ENCODE measurements at regions not wholly inside any gene's neighbourhood (a gene's known extent, or its start where the extent isn't known, plus 50 kb on each side); places are given as distances from the start of the nearest gene placed in this dataset.

DNA sequence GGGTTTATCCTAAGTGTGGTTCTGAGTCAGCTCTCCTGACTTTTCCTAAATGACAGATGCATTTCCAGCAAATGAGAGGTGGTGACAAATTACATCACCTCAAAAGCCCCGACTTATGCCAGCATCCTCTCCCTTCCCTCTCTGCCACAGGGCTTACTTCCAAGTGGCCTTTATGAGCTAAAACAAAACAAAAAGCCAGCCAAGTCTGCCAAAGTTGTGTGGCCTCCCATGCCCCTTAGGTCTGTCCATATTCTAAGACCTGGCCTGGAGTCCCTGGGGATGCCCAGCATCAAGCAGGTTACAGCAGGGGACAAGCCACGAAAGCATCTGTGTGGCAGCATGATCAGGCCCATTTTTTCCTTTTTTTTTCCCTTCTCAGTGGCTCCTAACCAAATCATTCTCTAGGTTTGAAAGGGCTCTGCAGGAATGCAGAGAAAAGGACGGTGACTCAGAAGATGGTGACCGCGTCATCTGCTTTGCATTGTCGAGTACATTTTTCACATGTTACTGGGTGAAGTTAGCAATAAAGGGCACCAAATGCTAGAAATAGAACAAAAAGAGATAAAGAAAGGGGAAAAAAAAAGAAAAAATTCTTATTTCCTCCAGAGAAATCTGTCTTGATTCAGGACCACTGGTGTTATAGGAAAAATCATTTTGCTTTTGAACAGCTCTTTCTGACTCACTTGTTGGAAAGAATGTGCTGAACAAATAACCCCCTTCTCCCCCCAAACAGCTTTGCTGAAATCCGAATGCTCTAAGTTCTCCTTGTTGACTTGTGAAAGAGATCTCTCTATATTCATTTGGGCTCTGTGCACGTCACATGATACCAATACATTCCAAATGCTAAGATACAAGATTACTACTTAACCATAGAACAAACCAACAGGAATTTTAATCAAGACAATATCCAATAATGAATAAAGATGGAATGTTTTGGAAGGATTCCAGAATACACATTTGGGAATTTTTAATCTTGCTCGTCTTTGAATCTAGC lies 178.7 kb downstream of the EN1 start:
- no peak overlapping the region for H3K4me3 ChIP-seq (ENCODE audit: low read depth, low read length)

DNA sequence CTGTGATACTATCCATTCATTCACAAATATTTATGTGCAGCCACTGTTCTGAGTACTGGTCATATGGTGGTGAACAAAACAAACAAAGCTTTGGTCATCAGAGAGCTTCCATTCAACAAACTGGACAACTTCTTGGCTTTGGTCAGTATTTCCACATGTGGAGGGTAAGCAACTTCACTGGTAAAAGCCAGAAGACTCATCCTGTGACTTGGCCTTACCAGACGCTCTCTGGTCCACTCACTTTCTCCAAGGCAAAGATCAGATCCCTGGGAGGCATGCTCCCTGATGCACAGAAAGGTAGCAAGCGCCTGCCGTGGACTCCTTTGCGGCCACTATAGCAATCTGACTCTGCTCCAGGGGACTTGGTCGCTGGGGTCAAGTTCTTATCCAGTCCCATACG lies 179.5 kb downstream of the EN1 start:
- H3K4me3 ChIP-seq (ENCODE audit: low read depth, low read length), result no peak overlapping the region

DNA sequence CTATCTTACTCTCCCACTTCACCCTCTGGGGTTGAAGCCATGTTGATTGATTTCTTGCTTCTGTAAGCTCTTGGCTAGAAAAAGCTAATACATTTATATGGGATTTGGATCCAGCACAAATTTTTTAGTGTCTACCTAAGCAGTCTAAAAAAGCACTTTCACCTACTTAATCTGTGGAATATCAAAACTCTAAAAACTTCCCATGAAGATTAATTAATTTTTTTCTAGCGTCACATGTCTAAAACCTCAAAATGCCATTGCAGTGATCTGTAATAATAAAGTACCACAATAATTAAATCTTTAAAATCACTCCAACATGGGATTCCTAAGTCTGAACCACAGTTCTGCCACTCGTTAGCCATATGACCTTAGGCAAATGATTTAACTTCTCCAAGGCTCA lies 180.1 kb downstream of the EN1 start:
- no peak overlapping the region for H3K4me3 ChIP-seq (ENCODE audit: low read depth, low read length)

DNA sequence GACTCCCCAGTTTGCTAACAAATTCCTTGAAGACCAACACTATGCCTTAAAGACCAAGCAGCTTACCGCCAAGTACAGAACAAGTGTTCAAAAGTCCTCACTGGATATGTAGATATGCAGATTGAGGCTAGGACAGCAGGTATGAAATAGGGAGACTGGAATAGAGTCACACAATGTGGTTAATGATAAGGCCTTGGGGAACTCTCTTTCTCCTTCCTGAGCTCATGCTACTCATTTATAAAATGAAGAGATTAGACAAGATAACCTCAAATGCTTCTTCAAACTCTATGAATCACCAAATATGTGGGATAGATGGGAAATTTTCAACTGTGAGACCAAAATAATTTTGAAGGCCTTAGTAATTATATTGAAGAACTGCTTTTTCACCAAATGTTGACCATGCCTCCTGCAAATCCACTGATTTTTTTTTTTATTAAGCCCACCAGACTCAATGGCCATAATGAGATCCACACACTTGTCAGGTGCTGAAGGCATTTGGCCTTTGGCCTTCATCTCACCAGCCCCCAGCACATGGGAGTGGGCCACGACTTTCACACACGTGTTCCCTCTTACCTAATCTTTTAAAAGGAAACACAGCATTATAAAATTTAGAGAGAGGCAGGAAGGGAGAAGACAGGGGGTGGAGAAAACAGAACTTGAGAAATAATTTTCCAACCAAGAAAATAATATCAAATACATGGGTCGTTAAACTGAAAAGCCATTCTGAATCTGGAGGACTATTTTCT lies 181.5 kb downstream of the EN1 start:
- no peak overlapping the region for H3K4me3 ChIP-seq (ENCODE audit: low read depth, low read length)

DNA sequence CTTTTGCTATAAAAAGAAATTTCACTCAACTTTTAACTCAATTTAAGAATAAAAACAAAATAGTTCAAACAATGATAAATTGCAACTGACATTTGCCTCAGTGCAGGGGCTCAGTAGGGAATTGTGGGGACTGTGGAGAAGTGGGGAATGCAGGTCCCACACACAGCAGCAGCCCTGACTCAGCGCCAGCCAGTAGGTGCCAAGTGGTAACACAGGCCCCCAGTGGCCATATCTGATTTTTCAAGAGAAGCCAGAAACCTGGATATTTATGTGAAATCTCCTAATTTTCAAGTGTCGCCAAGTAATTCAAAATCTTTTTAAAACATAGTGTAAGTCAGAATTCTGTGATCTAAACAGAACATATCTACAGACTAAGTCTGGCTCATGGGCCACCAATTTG lies 186.3 kb downstream of the EN1 start:
- no peak overlapping the region for H3K4me3 ChIP-seq (ENCODE audit: low read depth, low read length)

DNA sequence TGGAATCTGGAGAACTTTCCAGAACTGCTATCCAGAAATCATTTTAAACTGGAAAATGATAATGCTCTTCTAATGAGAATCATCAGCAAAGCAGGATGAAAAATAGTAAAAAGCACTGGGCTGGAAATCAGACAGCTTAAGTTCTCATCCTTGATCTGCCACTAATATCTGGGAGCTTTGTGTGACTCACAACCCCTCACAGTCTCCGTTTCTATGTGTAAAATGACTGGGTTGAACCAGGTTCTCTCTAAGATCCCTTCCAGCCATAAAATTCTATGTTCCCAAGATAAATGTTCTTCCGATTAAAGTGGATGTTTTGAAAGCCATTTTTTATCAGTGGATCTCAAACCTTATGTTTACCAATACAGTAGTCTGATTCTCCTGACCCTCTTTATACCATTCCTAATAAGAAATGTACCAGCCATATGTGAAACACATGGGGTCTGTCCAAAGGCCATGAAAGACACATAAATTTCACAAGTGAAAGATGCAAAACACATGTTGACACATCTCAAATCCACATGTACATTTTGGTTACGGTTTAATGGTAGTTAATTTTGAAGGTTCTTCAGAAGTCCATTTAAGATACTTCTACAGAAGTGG lies 188.8 kb downstream of the EN1 start:
- no peak overlapping the region for H3K4me3 ChIP-seq (ENCODE audit: low read depth, low read length)

DNA sequence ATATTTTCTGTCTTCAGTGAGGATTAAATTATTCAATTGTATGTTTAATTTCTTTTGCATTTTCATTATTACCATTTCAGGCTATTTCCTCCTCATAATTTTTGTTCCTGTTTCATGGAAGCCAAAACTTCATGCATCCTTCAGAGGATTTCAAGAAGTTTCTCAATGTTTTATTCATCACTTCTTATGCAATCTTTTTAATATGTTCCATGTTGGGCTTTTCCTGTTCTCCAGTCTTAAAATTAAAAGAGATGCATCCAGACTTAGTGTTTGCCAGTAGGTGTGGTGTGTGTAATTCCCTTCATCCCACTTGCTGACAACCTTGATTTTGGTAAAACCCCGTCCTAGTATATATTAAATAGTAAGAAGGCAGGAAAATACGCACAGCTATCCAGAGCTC lies 190.0 kb downstream of the EN1 start:
- H3K4me3 ChIP-seq (ENCODE audit: low read depth, low read length), result no peak overlapping the region

DNA sequence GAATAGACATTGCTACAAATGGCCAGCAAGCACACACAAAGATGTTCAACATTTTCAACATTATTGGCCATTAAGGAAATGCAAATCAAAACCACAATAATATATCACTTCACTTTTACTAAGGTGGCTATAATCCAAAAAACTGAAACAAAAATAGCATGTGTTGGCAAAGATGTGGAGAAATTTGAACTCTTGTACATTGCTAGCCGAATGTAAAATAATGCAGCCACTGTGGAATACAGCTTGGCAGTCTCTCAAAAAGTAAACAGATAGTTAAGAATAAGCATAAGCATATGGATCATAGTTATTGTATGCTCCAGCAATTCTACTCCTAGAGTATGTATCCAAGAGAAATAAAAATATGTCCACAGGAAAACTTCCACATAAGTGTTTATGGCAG lies 192.5 kb downstream of the EN1 start:
- H3K4me3 ChIP-seq (ENCODE audit: low read depth, low read length), result no peak overlapping the region

DNA sequence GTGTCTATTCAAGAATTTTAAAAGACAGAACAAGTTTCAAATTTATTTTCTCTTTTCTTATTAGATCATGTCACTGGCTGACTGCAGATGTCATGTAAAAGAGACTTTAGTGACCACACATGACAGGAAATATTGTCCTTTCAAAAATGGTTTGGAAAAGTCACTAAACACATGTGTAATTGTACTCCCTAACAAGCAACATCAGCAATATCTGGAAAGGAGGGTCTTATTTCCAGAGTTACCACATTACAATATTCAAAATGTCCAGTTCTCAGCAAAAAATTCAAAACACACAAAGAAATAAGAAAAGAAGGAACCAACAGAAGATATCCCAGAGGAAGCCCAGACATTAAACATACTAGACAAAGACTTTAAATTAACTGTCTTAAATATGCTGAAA lies 197.1 kb downstream of the EN1 start:
- H3K4me3 ChIP-seq (ENCODE audit: low read depth, low read length), result no peak overlapping the region

DNA sequence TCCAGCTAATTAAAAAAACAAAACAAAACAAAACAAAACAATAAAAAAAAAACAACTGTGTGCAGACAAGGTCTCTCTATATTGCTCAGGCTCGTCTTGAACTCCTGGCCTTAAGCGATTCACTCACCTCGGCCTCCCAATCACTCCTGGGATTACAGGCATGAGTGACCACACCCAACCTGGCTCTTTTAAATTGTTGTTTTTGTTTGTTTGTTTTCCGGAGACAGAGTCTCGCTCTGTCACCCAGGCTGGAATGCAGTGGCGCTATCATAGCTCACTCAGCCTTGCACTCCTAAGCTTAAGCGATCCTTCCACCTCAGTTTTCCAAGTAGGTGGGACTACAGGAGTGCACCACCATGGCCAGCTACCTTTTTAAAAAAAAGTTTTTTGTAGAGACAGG lies 201.6 kb downstream of the EN1 start:
- no peak overlapping the region for H3K4me3 ChIP-seq (ENCODE audit: low read depth, low read length)

DNA sequence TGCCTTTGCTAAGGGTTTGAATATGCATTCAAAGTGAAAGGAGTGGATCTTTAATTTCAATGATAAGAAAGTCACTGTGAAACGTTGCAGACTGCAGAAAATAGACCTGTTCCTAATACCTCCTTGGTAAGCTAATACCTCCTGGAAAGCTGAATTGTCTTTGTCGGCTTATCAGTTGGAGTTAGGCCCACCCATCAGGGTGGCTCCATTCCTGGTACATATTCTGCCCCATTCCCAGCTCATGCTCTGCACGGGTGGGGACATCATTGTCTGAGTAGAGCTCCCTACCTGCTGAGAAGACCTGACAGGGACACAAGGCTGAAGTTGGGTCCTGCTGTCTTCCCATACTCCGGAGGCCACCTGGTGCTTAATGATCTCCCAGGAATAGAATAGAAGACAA lies 203.3 kb downstream of the EN1 start:
- no peak overlapping the region for H3K4me3 ChIP-seq (ENCODE audit: low read depth, low read length)

DNA sequence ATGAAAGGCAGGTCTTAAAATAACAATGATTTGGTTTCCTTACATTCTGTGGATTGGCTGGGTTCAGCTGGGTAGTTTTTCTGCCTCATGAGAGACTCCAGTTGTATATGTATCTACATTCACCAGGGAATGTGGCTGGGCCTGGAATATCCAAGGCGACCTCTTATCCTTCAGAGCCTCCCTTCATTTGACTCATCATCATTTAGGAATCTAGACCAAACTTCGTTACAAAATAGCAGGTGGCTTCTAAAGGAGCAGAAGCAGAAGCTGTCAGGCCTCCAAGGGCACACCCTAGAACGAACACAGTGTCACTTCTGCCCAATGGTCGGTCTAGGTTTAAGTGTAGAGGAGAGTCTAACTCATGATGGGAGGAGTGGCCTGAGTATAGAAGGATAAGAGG lies 204.2 kb downstream of the EN1 start:
- H3K4me3 ChIP-seq (ENCODE audit: low read depth, low read length), result no peak overlapping the region

DNA sequence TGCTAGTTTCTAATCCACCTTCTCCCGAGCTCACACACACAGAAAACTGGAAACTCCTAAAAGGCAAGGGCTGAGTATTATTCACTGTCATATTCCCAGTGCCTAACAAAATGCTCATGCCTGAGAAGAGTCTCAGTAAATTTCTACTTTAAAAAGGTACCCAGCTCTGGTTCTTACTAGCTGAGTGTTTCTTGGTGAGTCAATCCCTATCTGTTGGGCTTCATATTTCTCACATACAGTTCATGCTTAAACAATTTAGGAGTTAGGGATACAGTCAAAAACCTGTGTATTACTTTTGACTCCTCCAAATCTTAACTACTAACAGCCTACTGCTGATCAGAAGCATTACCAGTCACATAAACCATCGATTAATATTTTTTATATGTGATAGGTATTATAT lies 204.9 kb downstream of the EN1 start:
- no peak overlapping the region for H3K4me3 ChIP-seq (ENCODE audit: low read depth, low read length)

DNA sequence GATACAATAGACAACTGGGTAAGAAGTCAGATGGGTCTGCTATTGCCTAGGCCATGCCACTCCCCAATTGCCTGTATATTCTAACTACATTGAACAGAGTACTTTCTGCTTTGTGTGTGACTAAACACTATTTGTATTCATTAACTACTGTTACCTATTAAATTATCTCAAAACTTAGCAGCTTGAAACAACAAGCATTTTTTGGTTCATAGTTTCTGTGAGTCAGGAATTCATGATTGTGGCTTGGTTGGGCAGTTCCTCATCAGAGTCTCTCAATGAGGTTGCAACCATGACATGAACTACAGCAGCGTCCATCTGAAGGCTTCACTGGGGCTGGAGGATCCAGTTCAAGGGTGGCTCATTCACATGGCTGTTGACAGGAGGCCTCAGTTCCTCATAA lies 205.7 kb downstream of the EN1 start:
- H3K4me3 ChIP-seq (ENCODE audit: low read depth, low read length), result no peak overlapping the region

DNA sequence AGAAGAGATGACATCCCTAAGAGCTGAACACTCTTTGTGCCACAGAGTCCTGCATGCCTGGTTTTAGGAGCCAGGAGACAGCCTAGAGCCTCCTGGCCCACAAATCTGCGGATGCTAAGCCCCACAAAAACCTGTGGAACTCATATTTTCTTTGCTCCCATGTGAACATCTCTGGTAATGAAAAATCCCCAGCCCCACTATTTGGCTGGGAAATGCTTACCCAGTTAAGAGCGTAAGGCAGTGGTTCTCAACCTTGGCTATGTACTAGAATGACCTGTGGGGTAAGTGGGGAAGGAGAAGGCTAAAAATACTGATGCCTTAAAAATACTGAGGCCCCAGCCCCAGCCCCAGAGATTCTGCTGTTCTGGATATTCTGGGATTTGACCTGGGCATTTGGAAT lies 208.1 kb downstream of the EN1 start:
- no peak overlapping the region for H3K4me3 ChIP-seq (ENCODE audit: low read depth, low read length)

DNA sequence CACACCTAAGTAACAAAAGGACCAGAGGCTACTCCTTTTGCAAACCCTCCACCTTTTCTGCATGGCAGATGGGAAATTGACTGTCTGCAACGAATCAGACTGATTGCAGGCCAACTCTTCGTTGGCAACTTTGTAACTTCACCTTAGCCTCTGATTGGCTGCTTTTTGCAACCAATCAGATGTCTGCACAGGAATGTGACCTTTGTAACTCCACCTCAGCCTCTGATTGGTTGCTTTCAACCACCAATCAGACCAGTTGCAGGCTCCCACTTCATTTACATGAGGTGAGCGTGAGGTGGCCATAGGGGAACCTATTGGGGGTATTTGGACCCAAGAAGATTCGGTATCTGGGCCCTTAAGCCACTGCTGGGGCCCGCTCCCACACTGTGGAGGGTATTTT lies 209.0 kb downstream of the EN1 start:
- no peak overlapping the region for H3K4me3 ChIP-seq (ENCODE audit: low read depth, low read length)

DNA sequence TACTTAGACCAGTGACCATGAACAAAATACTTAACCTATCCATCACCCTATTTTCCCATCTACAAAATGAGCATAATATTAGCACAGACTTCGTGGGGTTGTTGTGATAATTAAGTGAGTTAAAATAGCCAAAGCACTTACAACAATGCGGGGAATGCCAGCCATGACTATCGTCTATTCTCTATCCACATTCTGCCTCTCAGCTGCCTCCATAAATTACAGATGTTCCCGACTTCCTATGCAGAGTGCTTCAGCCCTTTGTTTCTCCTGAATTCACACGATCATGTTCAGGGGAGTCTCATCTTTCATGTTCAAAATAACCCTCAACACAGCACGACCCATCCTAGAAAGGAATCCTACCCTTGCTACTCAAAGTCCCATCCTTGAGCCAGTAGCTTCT lies 211.6 kb downstream of the EN1 start:
- H3K4me3 ChIP-seq (ENCODE audit: low read depth, low read length), result no peak overlapping the region

DNA sequence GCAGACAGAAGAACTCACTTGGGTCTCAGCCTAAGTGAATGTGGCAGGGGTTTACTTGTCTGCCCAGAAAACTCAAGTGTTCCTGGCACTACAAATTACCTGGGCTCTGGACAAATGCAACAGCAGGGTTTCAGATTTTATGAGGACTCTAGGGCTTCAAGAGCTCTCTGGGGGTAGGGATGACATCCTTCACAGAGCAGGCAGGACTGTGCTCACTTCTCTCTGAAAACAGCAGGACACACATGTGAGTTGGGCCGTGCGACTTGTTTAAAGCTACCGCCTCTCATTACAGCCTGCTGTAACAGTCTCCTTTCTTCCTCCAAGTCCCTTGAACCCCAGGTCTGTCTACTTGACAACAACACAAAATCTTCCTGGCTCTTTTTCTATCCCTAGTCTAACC lies 212.6 kb downstream of the EN1 start:
- H3K4me3 ChIP-seq (ENCODE audit: low read depth, low read length), result no peak overlapping the region

DNA sequence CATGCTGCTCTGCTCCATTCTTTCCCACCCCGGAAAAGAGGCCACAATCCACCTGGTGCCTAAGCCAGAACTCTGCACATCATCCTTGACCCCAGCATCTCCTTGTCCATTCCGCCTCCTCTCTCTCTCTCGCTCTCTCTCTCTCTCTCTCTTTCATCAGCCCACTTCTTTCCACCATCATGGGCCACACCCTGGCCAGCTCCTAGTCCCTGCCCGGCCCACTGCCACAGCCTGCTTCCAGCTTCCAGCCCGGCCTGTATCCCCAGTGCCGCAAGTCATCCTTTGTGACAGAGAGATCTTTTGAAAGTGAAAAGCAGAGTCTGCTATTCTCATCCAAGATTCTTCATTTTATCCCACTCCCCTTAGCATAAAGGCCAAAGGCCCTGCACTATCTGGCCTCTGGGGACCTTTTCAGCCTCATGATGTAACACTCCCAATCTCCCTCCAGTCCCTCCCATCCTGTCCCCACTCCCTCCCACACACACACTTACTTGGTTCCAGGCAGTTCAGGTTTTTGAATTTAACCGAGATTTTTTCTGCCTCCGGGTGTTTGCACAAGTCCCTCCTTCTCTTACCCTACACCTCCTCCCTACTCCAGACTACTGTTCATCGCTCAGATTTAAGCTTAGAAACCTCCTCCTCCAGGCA lies 214.0 kb downstream of the EN1 start:
- no peak overlapping the region for H3K4me3 ChIP-seq (ENCODE audit: low read depth, low read length)

DNA sequence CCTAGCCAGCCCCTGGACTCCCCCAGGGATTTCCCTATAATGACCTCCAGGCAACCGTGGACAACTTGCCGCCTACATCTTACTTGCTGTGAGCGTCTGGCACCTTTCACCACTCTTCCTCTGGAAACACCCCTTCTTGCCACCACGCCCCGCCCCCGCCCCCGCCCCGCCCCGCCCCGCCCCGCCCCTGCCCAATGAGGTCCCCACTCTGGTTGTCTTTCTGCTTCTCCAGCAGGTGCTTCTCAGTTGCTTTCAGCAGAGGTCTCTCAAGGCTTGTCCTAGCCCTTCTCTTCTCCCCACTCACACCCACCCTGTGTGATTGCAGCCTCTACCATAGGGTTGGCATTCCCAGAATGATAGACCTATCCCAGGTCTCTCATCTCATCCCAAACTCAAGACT lies 214.5 kb downstream of the EN1 start:
- no peak overlapping the region for H3K4me3 ChIP-seq (ENCODE audit: low read depth, low read length)

DNA sequence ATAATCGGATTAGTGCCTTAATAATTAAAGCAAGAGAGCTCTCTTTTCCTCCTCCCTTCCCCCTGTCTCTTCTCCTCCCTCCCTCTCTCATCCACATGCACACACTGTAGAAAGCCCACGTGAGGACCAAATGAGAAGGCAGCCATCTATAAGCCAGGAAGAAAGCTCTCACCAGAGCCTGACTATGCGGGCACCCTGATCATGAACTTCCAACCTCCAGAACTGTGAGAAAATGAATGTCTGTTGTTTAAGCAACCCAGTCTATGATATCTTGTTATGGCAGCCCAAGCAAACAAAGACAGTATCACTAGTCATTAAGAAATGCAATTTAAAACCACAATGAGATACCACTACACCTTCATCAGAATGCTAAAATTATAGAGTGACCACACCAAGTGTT lies 220.3 kb downstream of the EN1 start:
- H3K4me3 ChIP-seq (ENCODE audit: low read depth, low read length), result no peak overlapping the region

Data from iPS-11a (cell line).